Caco-2 (cell line): ENCODE measurements at regions not wholly inside any gene's neighbourhood (a gene's known extent, or its start where the extent isn't known, plus 50 kb on each side); places are given as distances from the start of the nearest gene placed in this dataset.

Experiments used
- BruUV-seq: library from RNA; stranded (reverse); fragments of 400-500 nt; replicated peaks from 2 replicates; lab custom pipeline; 2021; lab: Mats Ljungman, UMichigan
- CTCF ChIA-PET: fragments of 300-600 bp; sonication (Branson Sonifier 250); formaldehyde crosslinking; loops from one replicate; lab custom pipeline; 2022; ENCODE audit warnings: antibody characterized with exemption; lab: Charles Lee
- POLR2A ChIA-PET: fragments of 300-600 bp; sonication (Branson Sonifier 250); formaldehyde crosslinking; loops from one replicate; lab custom pipeline; 2022; ENCODE audit warnings: antibody characterized with exemption; lab: Charles Lee
- DNase-seq, 2 experiments: peaks; one replicate each; pipeline versions ENCODE4 v3.0.0 to v3.0.0-alpha.2; 2020 to 2022
- H3K27me3 ChIP-seq: replicated peaks from 2 replicates; pipeline ENCODE4 v1.6.0; 2011; ENCODE audit warnings: low read length; ENCODE audit not compliant: control insufficient read depth, insufficient read depth
- H3K36me3 ChIP-seq: 2 replicates; pipeline ENCODE4 v1.5.1; 2011; ENCODE audit warnings: low read length; ENCODE audit not compliant: control insufficient read depth, insufficient read depth
- H3K4me1 ChIP-seq: fragments of 250-450 bp; sonication (Bioruptor Pico); 2 replicates; pipeline ENCODE4 v1.5.1; 2020; ENCODE audit warnings: mild to moderate bottlenecking
- H3K4me3 ChIP-seq: 2 replicates; pipeline ENCODE4 v1.5.1; 2011; ENCODE audit warnings: low read depth, mild to moderate bottlenecking, control low read depth, low read length
- H3K9me3 ChIP-seq: fragments of 250-450 bp; sonication (Bioruptor Pico); 2 replicates; pipeline ENCODE4 v1.5.1; 2020; ENCODE audit warnings: mild to moderate bottlenecking, moderate library complexity
- H3K27ac Mint-ChIP-seq: one replicate; pipeline ENCODE4 v1.8.0; 2022; ENCODE audit warnings: mixed read lengths; ENCODE audit not compliant: unreplicated experiment
- H3K27me3 Mint-ChIP-seq: one replicate; pipeline ENCODE4 v1.8.0; 2022; ENCODE audit warnings: mixed read lengths; ENCODE audit not compliant: insufficient read depth, unreplicated experiment
- H3K36me3 Mint-ChIP-seq: one replicate; pipeline ENCODE4 v1.8.0; 2022; ENCODE audit warnings: mild to moderate bottlenecking, mixed read lengths; ENCODE audit not compliant: insufficient read depth, unreplicated experiment
- H3K4me1 Mint-ChIP-seq: one replicate; pipeline ENCODE4 v1.8.0; 2022; ENCODE audit warnings: low read depth, mixed read lengths; ENCODE audit not compliant: unreplicated experiment
- H3K4me3 Mint-ChIP-seq: one replicate; pipeline ENCODE4 v1.8.0; 2022; ENCODE audit warnings: mild to moderate bottlenecking, moderate library complexity, mixed read lengths; ENCODE audit not compliant: unreplicated experiment
- H3K9me3 Mint-ChIP-seq: one replicate; pipeline ENCODE4 v1.8.0; 2022; ENCODE audit warnings: mixed read lengths; ENCODE audit not compliant: unreplicated experiment
- intact Hi-C: fragments of 100-400 bp; cut with micrococcal nuclease; formaldehyde crosslinking; loops from one replicate; pipeline ENCODE4 v1.10.0; 2022; ENCODE audit not compliant: unreplicated experiment
- TF ChIP-seq, protein P1 (sequence below), 2 experiments: fragments of 200-600 bp in 1 of 2; IDR thresholded peaks; 1 replicate in 1 of 2; 2 replicates in 1 of 2; pipeline versions ENCODE4 v1.5.1 to v1.8.0; 2011 to 2022; ENCODE audit warnings: antibody characterized with exemption in 1 of 2, control low read depth in 1 of 2, inconsistent platforms in 1 of 2, low read depth in 1 of 2, low read length in 1 of 2, mild to moderate bottlenecking in 1 of 2, moderate library complexity in 1 of 2; ENCODE audit not compliant: insufficient read depth in 1 of 2, severe bottlenecking in 1 of 2, unreplicated experiment in 1 of 2

DNA sequence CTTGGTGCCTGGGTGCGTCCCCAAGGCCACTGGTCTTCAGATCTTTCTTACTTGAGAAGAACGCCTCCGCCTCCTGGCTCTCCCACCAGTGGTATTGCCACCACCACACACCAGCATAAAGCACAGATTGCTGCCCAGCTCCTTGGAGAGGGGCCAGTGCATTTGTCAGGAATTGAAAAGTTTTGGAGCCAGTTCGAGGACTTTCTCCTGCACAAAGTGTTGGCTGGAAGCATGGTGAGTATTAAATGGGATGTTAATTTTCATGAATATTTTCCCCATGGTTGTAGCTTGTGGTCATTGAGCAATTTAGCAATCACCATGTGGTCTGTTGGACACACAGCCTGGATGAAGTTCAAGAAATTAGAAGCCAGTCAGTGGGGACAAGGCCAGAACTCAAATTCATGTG is 684.6 kb upstream of the FANCL start:
- Mint-ChIP-seq H3K9me3 (peaks cover 10% of the 10 kb centered on the region), H3K4me1 (peaks cover 14% of the 10 kb centered on the region), H3K4me3 (no peak overlapping the region), H3K27me3 (no peaks in the 10 kb centered on the region), H3K27ac (no peak overlapping the region), H3K36me3 (no peaks in the 10 kb centered on the region)
- Histone ChIP-seq H3K27me3 (no peaks in the 10 kb centered on the region), H3K36me3 (no peaks in the 10 kb centered on the region), H3K4me1 (no peaks in the 10 kb centered on the region), H3K9me3 (no peaks in the 10 kb centered on the region), H3K4me3 (no peak overlapping the region)
- ChIA-PET POLR2A (no interaction called here), CTCF (no interaction called here)
- TF ChIP-seq, protein P1, sequence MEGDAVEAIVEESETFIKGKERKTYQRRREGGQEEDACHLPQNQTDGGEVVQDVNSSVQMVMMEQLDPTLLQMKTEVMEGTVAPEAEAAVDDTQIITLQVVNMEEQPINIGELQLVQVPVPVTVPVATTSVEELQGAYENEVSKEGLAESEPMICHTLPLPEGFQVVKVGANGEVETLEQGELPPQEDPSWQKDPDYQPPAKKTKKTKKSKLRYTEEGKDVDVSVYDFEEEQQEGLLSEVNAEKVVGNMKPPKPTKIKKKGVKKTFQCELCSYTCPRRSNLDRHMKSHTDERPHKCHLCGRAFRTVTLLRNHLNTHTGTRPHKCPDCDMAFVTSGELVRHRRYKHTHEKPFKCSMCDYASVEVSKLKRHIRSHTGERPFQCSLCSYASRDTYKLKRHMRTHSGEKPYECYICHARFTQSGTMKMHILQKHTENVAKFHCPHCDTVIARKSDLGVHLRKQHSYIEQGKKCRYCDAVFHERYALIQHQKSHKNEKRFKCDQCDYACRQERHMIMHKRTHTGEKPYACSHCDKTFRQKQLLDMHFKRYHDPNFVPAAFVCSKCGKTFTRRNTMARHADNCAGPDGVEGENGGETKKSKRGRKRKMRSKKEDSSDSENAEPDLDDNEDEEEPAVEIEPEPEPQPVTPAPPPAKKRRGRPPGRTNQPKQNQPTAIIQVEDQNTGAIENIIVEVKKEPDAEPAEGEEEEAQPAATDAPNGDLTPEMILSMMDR (IDR thresholded peaks at IDR 0.05; ENCODE audit: insufficient read depth in 1 of 2, low read depth in 1 of 2, low read length in 1 of 2, severe bottlenecking in 1 of 2, unreplicated experiment in 1 of 2), result no peak
- DNase-seq, result no peak
- intact Hi-C loops, result no loop called here
- BruUV-seq, result no TSS peak

DNA sequence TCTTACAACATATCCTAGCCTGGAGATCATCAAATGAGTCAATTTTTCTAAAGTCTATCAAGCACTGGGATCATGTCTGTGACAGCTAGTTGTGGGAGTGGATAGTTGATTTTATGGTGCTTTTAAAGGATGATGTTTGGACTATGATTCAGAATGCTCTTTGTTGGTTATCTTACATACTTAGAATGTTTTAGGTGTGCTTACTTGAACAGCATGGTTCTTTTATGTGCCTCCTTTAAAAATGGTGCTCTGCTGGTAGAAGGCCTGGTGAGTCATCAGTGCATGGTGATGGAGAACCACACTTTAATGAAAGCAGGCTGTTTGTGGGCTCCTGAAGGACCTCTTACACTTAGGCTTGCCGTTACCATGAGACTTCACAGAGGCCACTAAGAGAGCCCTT is 682.7 kb upstream of the FANCL start:
- ChIA-PET POLR2A (no interaction called here), CTCF (no interaction called here)
- Mint-ChIP-seq H3K9me3 (peaks cover 10% of the 10 kb centered on the region), H3K4me1 (peaks cover 14% of the 10 kb centered on the region), H3K4me3 (no peak overlapping the region), H3K27me3 (no peaks in the 10 kb centered on the region), H3K36me3 (no peaks in the 10 kb centered on the region), H3K27ac (no peak overlapping the region)
- TF ChIP-seq, protein P1 (IDR thresholded peaks at IDR 0.05; ENCODE audit: insufficient read depth in 1 of 2, low read depth in 1 of 2, low read length in 1 of 2, severe bottlenecking in 1 of 2, unreplicated experiment in 1 of 2), result no peak
- DNase-seq, result peak in 1 of 2 experiments; percentile 23
- no peaks in the 10 kb centered on the region for H3K9me3 ChIP-seq
- no peaks in the 10 kb centered on the region for H3K27me3 ChIP-seq
- BruUV-seq, result no TSS peak
- intact Hi-C loops, result no loop called here
- H3K36me3 ChIP-seq, result no peaks in the 10 kb centered on the region
- no peak overlapping the region for H3K4me3 ChIP-seq
- no peaks in the 10 kb centered on the region for H3K4me1 ChIP-seq

DNA sequence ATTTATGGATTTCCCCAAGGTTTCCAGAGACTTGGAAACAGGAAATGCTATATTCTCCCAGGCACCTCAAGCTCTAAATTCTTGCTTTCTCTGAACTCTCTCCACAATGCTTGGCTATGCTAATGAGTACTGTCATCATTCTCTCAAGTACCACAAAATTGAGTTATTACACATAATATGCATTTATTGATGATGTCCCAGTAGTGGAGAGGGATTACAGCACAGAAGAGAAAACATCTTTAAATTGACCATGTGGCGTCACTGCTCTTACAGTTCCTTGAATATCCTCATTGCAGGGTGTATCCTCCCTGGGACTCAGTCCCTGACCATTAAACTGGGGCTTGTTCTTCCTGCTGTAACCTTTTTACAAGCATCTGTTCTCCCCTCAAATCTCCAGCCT is 681.1 kb upstream of the FANCL start:
- ChIA-PET CTCF (no interaction called here), POLR2A (no interaction called here)
- intact Hi-C loops, result no loop called here

More for the DNA sequence above, 681.1 kb upstream of the FANCL start:
- no TSS peak for BruUV-seq
- no peaks in the 10 kb centered on the region for H3K36me3 ChIP-seq
- no peaks in the 10 kb centered on the region for H3K4me1 ChIP-seq
- Mint-ChIP-seq H3K9me3 (peaks cover 10% of the 10 kb centered on the region), H3K4me3 (no peak overlapping the region), H3K27me3 (no peaks in the 10 kb centered on the region), H3K36me3 (no peaks in the 10 kb centered on the region), H3K4me1 (peaks cover 14% of the 10 kb centered on the region), H3K27ac (no peak overlapping the region)
- H3K9me3 ChIP-seq, result no peaks in the 10 kb centered on the region
- DNase-seq, result no peak
- TF ChIP-seq, protein P1 (IDR thresholded peaks at IDR 0.05; ENCODE audit: insufficient read depth in 1 of 2, low read depth in 1 of 2, low read length in 1 of 2, severe bottlenecking in 1 of 2, unreplicated experiment in 1 of 2), result no peak
- no peaks in the 10 kb centered on the region for H3K27me3 ChIP-seq
- H3K4me3 ChIP-seq, result no peak overlapping the region
